A549 (cell line): ENCODE measurements at regions not wholly inside any gene's neighbourhood (a gene's known extent, or its start where the extent isn't known, plus 50 kb on each side); places are given as distances from the start of the nearest gene placed in this dataset.

Experiments used
- ATAC-seq, 2 experiments: fragments of 200-7000 bp in 1 of 2; fragments of >200 bp in 1 of 2; cut with Nextera tagmentation in 1 of 2; cut with Tn5 transposase in 1 of 2; 3 replicates each; pipeline versions ENCODE4 v1.8.0 to v1.9.1; 2018 to 2020; ENCODE audit warnings: mild to moderate bottlenecking in 1 of 2, moderate library complexity in 1 of 2
- CTCF ChIA-PET: fragments of 300-600 bp; sonication (Branson Sonifier 250); formaldehyde crosslinking; extraction: SDS; loops from one replicate; lab custom pipeline; 2021; ENCODE audit warnings: antibody characterized with exemption, inconsistent platforms; lab: Yijun Ruan, JAX
- POLR2A ChIA-PET: fragments of 350-600 bp; formaldehyde crosslinking; extraction: SDS; loops from one replicate; lab custom pipeline; 2021; ENCODE audit warnings: antibody characterized with exemption, inconsistent platforms; lab: Yijun Ruan, JAX
- DNase-seq, 2 experiments: peaks; one replicate each; pipeline versions ENCODE4 v3.0.0 to v3.0.0-alpha.2; 2011 to 2016; ENCODE audit warnings: low read depth in 1 of 2, low spot score in 1 of 2
- FAIRE-seq: peaks from 2 replicates; lab custom pipeline; 2011; peaks lifted over from hg19 to GRCh38; lab: Jason Lieb, UNC
- H3K27ac ChIP-seq, 2 experiments: fragments of >200 bp; sonication (Bioruptor Twin); formaldehyde crosslinking; 3 replicates each; pipeline ENCODE4 v1.5.1; 2016 to 2017
- H3K4me1 ChIP-seq: fragments of >200 bp; sonication (Bioruptor Twin); formaldehyde crosslinking; 3 replicates; pipeline ENCODE4 v1.6.1; 2016
- H3K4me2 ChIP-seq: fragments of >200 bp; sonication (Bioruptor Twin); formaldehyde crosslinking; 3 replicates; pipeline ENCODE4 v1.6.1; 2016
- H3K4me3 ChIP-seq: fragments of >200 bp; sonication (Bioruptor Twin); formaldehyde crosslinking; 3 replicates; pipeline ENCODE4 v1.5.1; 2016
- H3K9me3 ChIP-seq: fragments of >200 bp; sonication (Bioruptor Twin); formaldehyde crosslinking; 3 replicates; pipeline ENCODE4 v1.6.1; 2016
- CBX8 ChIP-seq: fragments of 200-600 bp; sonication (generic); IDR thresholded peaks from 2 replicates; pipeline ENCODE4 v1.6.1; 2016
- CHD4 ChIP-seq: fragments of 200-600 bp; sonication (generic); IDR thresholded peaks from 2 replicates; pipeline ENCODE4 v1.6.1; 2016; ENCODE audit warnings: antibody characterized with exemption, mild to moderate bottlenecking, borderline replicate concordance
- EHF ChIP-seq: fragments of 250-450 bp; sonication (Bioruptor Pico); IDR thresholded peaks from 2 replicates; pipeline ENCODE4 v1.5.0; 2020; ENCODE audit warnings: mild to moderate bottlenecking
- FOSB ChIP-seq: fragments of 250-450 bp; sonication (Bioruptor Pico); IDR thresholded peaks from 2 replicates; pipeline ENCODE4 v1.5.0; 2020; ENCODE audit warnings: mild to moderate bottlenecking, moderate library complexity
- FOXS1 ChIP-seq: fragments of 250-450 bp; sonication (Bioruptor Pico); IDR thresholded peaks from 2 replicates; pipeline ENCODE4 v1.5.0; 2020; ENCODE audit warnings: mild to moderate bottlenecking, moderate library complexity
- GATA3 ChIP-seq: IDR thresholded peaks from 2 replicates; pipeline ENCODE4 v1.6.1; 2012; ENCODE audit warnings: borderline replicate concordance
- JUN ChIP-seq, 2 experiments: fragments of >200 bp; sonication (Bioruptor Twin); formaldehyde crosslinking; IDR thresholded peaks; 2 replicates in 1 of 2; 3 replicates in 1 of 2; pipeline ENCODE4 v1.6.1; 2016 to 2017
- KDM1A ChIP-seq: fragments of 200-600 bp; sonication (generic); IDR thresholded peaks from 2 replicates; pipeline ENCODE4 v1.6.1; 2016; ENCODE audit warnings: low read depth, mild to moderate bottlenecking
- KDM5A ChIP-seq: fragments of 200-600 bp; sonication (generic); IDR thresholded peaks from 2 replicates; pipeline ENCODE4 v1.6.1; 2016; ENCODE audit warnings: antibody characterized with exemption, mild to moderate bottlenecking
- MAFK ChIP-seq: fragments of 450-650 bp; IDR thresholded peaks from 2 replicates; pipeline ENCODE4 v1.6.1; 2014; ENCODE audit not compliant: partially characterized antibody
- NFE2L2 ChIP-seq: fragments of 150-350 bp; conservative IDR thresholded peaks from 2 replicates; pipeline ENCODE4 v1.6.1; 2014; ENCODE audit warnings: low read length
- POLR2A ChIP-seq: IDR thresholded peaks from 2 replicates; pipeline ENCODE4 v1.6.1; 2012; ENCODE audit warnings: mild to moderate bottlenecking, low read length
- POLR2AphosphoS2 ChIP-seq: conservative IDR thresholded peaks from 2 replicates; pipeline ENCODE4 v1.6.1; 2012; ENCODE audit warnings: low read length, improper control_type of control experiment, inconsistent platforms
- RARB ChIP-seq: fragments of 250-450 bp; sonication (Bioruptor Pico); IDR thresholded peaks from 2 replicates; pipeline ENCODE4 v1.8.0; 2021; ENCODE audit warnings: mild to moderate bottlenecking, moderate library complexity
- RFX5 ChIP-seq: fragments of 450-650 bp; IDR thresholded peaks from 2 replicates; pipeline ENCODE4 v1.7.1; 2014; ENCODE audit warnings: antibody characterized with exemption, mild to moderate bottlenecking, moderate library complexity
- RNF2 ChIP-seq: fragments of 200-600 bp; sonication (generic); IDR thresholded peaks from 2 replicates; pipeline ENCODE4 v1.6.1; 2016; ENCODE audit warnings: low read depth, mild to moderate bottlenecking, antibody characterized with exemption, moderate library complexity, borderline replicate concordance
- TP53 ChIP-seq: fragments of 250-450 bp; sonication (Bioruptor Pico); IDR thresholded peaks from 2 replicates; pipeline ENCODE4 v1.5.0; 2021; ENCODE audit warnings: mild to moderate bottlenecking, moderate library complexity
- ZNF302 ChIP-seq: fragments of 250-450 bp; sonication (Bioruptor Pico); IDR thresholded peaks from 2 replicates; pipeline ENCODE4 v1.9.0; 2021; ENCODE audit warnings: inconsistent platforms, mild to moderate bottlenecking, moderate library complexity
- WGBS: methylation state at CpG from one replicate; pipeline ENCODE4 v1.1.6; 2017; ENCODE audit errors: missing lambda C conversion rate; 5-methylcytosine and 5-hydroxymethylcytosine counted together
- TF ChIP-seq, protein P1 (sequence below): IDR thresholded peaks from 2 replicates; pipeline ENCODE4 v1.6.1; 2012
- TF ChIP-seq, protein P2 (sequence below): fragments of 150-350 bp; IDR thresholded peaks from 2 replicates; pipeline ENCODE4 v1.6.1; 2014; ENCODE audit warnings: low read depth, mild to moderate bottlenecking, low read length
- TF ChIP-seq, protein P3 (sequence below): IDR thresholded peaks from 2 replicates; pipeline ENCODE4 v1.6.1; 2012; ENCODE audit warnings: low read depth, borderline replicate concordance
- TF ChIP-seq, protein P4 (sequence below): fragments of 450-650 bp; IDR thresholded peaks from 2 replicates; pipeline ENCODE4 v1.6.1; 2014; ENCODE audit warnings: antibody characterized with exemption
- TF ChIP-seq, protein P5 (sequence below): fragments of 200-600 bp; sonication (generic); IDR thresholded peaks from 2 replicates; pipeline ENCODE4 v1.6.1; 2016; ENCODE audit warnings: antibody characterized with exemption, mild to moderate bottlenecking, moderate library complexity

DNA sequence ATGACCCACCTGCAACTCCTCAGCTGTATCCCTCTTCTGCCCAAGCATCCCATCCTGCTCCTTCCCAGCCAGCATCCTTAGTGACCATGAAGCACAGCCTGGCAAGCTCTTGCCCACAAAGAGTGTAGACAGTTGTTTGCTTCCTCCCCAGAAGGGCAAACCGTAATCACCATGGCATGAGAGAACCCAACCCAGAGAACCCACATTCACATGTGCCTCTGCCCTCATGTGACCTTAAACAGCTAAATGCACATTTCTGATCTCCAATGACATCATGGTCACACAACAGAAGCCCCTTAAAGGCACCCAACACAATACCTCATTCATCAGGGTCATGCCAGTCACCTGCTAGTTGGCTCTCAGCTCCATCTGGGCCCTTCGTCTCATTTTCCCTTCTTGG, 162.8 kb upstream of the CDYL start:
- FAIRE-seq (no peak), DNase-seq (no peak), ATAC-seq (no peak)
- ChIA-PET CTCF (no interaction called here), POLR2A (interaction anchor here (0.6 kb wide), 1 partner anchor 823 kb away, joined by 4 read pairs; no protein-coding TSS in a partner anchor)
- H3K4me2 ChIP-seq, result no peak overlapping the region
- H3K4me3 ChIP-seq, result no peak overlapping the region
- no peak overlapping the region for H3K27ac ChIP-seq
- no peak for TF ChIP-seq POLR2AphosphoS2
- no peak for TF ChIP-seq CHD4
- TF ChIP-seq KDM1A, result no peak
- no peak for TF ChIP-seq CBX8
- H3K9me3 ChIP-seq, result no peaks in the 10 kb centered on the region
- 97% methylated on average over 2 of the region's 2 CpGs for WGBS
- no peaks in the 10 kb centered on the region for H3K4me1 ChIP-seq

DNA sequence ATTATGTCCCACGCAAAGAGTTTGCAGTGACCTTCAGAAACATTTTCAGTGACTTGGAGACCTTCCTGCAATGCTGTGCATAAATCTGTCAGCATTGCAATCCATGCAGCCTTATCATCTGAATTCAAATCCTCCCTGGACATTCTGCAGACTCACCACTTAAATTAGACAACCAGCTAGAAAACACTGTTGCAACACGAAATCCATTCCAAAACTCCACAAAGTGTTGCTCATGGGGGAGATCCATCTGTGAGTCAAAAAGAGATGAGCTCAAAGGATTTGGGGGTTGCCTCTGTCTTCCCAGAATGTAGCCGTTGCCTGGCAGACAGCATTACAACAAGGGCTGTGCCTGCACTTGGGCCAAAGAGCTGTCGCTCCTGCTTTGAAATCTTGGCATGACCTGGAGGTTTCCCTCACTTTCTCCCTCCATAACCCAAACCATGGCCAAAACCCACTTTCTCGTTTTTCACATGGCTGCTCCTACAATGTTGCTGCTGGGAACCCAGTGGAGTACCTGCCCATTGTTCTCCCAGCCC, 163.5 kb upstream of the CDYL start:
- Histone ChIP-seq H3K4me2 (no peak overlapping the region), H3K4me3 (no peak overlapping the region), H3K9me3 (no peaks in the 10 kb centered on the region), H3K27ac (no peak overlapping the region), H3K4me1 (no peaks in the 10 kb centered on the region)
- ChIA-PET CTCF (no interaction called here), POLR2A (no interaction called here)
- 70% methylated on average over 5 of the region's 5 CpGs for WGBS
- FAIRE-seq (no peak), ATAC-seq (no peak), DNase-seq (no peak)
- TF ChIP-seq FOXS1 (CRISPR knock-in tag), result no peak
- no peak for TF ChIP-seq EHF
- TF ChIP-seq RARB (CRISPR knock-in tag), result no peak
- no peak for TF ChIP-seq KDM5A
- TF ChIP-seq FOSB, result no peak
- no peak for TF ChIP-seq RFX5

DNA sequence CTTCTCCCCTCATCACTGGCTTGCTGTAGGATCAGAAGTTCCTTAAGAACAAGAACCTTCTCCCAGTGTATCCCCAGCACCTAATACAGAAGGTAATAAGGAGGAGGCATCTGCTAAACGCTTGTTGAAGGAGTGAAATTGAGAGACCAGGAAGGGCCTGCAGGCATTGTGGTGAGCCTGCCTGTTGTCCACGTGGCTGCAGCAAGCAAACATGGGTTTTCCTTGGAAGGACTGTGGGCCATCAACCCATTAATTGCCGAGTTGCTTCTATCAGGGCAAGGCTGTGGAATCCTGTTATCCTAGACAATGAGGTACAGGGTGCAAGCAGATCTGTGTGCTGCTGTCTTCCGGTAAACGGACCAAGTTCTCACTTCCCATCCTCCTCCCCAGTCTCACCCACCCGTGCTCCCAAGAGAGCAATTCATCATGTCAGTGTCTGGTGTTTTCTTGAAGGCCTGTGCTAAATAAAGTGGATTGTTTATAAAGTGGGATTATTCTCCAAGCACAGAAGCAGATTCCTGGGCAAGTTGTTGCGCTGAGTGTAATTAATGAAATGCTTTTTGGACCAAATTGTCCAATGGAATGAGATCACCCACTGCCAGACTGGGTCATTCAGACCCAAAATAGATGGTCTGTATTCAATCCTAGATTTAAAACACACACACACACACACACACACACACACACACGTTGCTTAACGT, 164.6 kb upstream of the CDYL start:
- FAIRE-seq, result no peak
- ChIA-PET POLR2A (no interaction called here), CTCF (no interaction called here)
- H3K4me3 ChIP-seq, result no peak overlapping the region
- H3K9me3 ChIP-seq, result no peaks in the 10 kb centered on the region
- TF ChIP-seq POLR2A (no peak), JUN (IDR thresholded peaks at IDR 0.05) (no peak), RNF2 (no peak), ZNF302 (CRISPR knock-in tag) (no peak), RFX5 (no peak), KDM5A (no peak), CHD4 (no peak), MAFK (no peak), TP53 (no peak), NFE2L2 (no peak), GATA3 (no peak), FOXS1 (CRISPR knock-in tag) (no peak), FOSB (no peak)
- TF ChIP-seq, protein P1, sequence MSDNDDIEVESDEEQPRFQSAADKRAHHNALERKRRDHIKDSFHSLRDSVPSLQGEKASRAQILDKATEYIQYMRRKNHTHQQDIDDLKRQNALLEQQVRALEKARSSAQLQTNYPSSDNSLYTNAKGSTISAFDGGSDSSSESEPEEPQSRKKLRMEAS, result no peak
- TF ChIP-seq, protein P2, sequence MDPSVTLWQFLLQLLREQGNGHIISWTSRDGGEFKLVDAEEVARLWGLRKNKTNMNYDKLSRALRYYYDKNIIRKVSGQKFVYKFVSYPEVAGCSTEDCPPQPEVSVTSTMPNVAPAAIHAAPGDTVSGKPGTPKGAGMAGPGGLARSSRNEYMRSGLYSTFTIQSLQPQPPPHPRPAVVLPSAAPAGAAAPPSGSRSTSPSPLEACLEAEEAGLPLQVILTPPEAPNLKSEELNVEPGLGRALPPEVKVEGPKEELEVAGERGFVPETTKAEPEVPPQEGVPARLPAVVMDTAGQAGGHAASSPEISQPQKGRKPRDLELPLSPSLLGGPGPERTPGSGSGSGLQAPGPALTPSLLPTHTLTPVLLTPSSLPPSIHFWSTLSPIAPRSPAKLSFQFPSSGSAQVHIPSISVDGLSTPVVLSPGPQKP, result no peak
- TF ChIP-seq, protein P3, sequence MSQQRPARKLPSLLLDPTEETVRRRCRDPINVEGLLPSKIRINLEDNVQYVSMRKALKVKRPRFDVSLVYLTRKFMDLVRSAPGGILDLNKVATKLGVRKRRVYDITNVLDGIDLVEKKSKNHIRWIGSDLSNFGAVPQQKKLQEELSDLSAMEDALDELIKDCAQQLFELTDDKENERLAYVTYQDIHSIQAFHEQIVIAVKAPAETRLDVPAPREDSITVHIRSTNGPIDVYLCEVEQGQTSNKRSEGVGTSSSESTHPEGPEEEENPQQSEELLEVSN, result no peak
- TF ChIP-seq, protein P4, sequence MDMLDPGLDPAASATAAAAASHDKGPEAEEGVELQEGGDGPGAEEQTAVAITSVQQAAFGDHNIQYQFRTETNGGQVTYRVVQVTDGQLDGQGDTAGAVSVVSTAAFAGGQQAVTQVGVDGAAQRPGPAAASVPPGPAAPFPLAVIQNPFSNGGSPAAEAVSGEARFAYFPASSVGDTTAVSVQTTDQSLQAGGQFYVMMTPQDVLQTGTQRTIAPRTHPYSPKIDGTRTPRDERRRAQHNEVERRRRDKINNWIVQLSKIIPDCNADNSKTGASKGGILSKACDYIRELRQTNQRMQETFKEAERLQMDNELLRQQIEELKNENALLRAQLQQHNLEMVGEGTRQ, result no peak
- TF ChIP-seq, protein P5, sequence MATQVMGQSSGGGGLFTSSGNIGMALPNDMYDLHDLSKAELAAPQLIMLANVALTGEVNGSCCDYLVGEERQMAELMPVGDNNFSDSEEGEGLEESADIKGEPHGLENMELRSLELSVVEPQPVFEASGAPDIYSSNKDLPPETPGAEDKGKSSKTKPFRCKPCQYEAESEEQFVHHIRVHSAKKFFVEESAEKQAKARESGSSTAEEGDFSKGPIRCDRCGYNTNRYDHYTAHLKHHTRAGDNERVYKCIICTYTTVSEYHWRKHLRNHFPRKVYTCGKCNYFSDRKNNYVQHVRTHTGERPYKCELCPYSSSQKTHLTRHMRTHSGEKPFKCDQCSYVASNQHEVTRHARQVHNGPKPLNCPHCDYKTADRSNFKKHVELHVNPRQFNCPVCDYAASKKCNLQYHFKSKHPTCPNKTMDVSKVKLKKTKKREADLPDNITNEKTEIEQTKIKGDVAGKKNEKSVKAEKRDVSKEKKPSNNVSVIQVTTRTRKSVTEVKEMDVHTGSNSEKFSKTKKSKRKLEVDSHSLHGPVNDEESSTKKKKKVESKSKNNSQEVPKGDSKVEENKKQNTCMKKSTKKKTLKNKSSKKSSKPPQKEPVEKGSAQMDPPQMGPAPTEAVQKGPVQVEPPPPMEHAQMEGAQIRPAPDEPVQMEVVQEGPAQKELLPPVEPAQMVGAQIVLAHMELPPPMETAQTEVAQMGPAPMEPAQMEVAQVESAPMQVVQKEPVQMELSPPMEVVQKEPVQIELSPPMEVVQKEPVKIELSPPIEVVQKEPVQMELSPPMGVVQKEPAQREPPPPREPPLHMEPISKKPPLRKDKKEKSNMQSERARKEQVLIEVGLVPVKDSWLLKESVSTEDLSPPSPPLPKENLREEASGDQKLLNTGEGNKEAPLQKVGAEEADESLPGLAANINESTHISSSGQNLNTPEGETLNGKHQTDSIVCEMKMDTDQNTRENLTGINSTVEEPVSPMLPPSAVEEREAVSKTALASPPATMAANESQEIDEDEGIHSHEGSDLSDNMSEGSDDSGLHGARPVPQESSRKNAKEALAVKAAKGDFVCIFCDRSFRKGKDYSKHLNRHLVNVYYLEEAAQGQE, result no peak
- DNase-seq, result no peak
- 72% methylated on average over 9 of the region's 9 CpGs for WGBS
- ATAC-seq, result no peak
- H3K4me1 ChIP-seq, result no peaks in the 10 kb centered on the region
- no peak overlapping the region for H3K4me2 ChIP-seq
- no peak overlapping the region for H3K27ac ChIP-seq
